NCI-H1436 treated with DMSO at 0.1 percent for 48 hours (cell line): ENCODE measurements at regions not wholly inside any gene's neighbourhood (a gene's known extent, or its start where the extent isn't known, plus 50 kb on each side); places are given as distances from the start of the nearest gene placed in this dataset.
"Not testable (repeated sequence)": the region's sequence is repeated elsewhere in the genome, so short reads cannot be mapped to it uniquely, and the experiment has no call there.

Source experiments
- DNase-seq: peaks from one replicate; lab custom pipeline; 2025; lab: John Stamatoyannopoulos, UW

DNA sequence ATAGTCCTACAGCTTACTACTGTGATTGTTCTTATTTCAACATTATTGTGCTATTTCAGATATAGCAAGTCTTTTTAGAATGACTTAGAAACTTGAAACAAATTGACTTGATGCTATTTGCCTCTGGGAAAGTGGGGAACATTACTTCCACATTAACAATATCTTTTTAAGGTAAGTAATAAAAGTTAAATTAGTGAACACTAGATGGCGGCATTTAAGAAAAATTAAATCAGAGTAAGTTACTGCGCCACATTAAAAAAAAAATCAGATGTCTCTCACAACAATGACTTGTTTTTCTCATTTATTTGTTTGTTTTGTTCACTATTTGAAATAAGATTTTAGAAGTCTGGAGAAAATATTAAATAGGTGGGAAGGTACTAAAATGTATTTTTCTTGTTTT is 1026.9 kb upstream of the SLIT2 start:
- no peak for DNase-seq

DNA sequence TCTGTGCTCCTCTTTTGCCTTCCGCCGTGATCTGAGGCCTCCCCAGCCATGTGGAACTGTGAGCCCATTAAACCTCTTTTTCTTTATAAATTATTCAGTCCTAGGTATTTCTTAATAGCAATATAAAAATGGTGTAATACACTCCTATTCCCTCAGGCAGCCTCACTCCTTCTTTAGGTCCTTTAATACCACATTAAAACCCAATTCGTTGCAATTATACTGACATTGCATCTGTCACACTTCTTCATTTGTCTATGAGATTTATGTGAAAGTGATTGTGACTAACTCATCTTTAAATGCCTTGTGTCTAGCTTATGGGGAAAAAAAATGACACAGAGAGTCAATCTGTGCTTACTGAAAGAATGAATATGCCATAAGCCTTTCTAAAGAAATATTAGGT is 1035.2 kb upstream of the SLIT2 start:
- DNase-seq, result no peak

DNA sequence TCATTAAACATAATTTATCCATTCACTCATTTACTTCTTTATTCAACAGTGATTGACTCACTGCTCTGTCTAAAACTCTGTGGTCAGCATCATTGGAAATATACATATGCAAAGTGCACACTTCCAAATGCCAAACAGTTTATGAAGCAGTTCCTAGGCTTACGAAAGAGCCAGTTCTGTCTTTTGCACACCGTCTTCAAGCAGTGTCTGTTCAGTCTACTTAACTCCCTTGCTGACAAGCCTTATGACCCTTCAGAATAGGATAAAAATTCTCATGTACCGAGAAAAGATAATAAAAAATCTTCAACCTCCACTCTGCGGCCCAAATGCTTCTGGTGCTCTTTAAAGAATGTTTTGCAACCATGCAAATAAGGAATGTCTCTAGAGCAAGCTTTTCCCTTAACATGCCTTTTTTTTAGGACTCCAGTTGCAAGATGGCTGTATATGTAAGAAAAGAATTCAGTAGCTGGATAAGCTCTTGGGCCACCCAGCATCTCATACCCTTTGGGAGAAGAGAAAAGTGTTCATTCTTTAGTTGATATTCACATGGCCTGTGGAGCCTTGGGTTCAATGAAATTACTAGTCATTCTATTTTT is 1037.0 kb upstream of the SLIT2 start:
- DNase-seq, result no peak

DNA sequence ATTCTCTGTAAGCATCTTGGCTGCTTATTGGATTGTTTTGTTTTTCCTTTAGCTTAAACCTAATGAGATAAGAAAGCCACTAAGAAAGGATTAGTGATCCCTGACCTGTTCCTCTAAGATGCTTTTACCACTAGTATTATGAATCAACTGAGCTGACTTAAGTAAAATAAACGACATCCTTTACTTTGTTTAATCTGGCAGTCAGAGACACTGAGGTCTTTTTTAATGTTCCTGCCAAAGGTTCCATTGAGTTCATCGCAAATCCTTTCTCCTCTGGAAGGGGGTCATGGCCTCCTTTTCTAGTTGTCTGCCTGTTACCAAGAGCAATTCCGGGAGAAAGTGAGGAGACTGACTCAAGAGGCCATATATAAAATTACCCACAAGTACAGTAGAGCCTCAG is 1038.3 kb upstream of the SLIT2 start:
- DNase-seq, result no peak

DNA sequence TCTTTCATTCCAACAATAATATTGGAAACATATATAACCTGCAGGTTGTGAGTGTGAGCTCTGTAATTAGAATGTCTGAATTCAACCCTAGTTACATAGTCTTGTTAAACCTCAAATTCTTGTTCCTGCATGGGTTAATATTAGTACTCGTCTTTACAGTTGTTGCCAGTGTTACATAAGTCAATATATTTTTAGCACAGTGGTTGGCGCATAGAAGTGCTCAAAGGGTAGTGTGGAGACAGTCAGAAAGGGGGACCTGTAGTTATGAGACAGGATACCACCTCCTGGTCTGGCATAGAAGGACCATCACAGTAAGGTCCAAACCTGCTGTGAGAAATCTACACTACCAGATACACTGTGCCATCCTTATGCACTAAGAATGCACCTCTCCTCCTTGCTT is 1045.9 kb upstream of the SLIT2 start:
- no peak for DNase-seq

DNA sequence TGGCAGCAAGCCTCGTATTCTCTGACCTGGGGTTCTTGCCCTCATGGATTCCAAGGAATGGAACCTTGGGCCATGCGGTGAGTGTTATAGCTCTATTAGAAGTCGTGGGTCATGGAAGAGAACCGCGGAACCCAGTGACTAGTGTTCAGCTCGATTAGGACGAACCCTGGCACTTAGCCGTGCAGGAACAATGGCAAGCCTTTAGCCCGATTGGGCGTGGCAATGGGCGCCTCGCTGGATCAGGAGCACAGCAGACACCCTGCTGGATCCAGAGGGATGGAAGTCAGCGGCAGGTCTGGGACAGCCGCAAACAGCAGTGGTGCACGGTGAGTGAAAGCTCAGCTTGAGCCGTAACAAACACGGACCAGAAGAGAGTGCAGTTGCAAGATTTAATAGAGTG is 1053.9 kb upstream of the SLIT2 start:
- not testable (repeated sequence) for DNase-seq

DNA sequence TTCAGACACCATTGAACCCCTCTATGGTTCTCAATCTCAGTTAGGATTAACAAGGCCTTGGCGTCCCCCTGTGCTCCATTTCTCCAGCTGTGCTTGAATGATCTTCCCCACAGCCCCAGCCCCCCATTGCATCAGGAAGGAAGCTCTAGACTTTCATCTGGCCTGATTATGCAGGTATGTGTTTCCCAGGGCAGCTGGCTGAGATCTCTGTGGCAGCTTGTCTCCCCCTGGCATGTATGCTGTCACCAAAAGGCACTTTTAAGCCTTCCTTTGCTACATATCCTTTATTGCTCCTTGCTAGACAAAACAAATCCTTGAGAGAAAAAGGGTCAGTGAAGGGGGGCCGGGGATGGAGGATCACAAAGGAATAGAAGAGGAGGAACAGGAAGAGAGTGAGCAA is 1056.0 kb upstream of the SLIT2 start:
- DNase-seq, result no peak

DNA sequence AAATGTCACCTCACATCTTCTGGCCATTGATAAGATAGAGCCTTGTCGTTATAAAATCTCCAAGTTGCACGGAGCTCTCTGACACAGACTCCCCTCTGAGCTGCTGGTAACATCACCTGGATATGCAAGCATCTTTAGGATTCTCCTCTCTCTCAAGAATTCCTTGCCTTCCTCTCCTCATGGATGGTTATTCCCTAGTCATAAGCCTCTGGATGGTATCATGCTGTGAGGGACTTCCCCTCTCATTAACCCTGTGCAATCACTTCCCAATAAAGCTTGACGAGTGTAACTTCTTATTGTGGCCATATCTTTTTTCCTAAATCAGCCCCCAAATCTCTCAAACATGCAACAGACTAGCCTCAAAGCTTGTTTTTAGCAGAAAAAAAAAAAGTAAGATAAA is 1057.0 kb upstream of the SLIT2 start:
- no peak for DNase-seq

DNA sequence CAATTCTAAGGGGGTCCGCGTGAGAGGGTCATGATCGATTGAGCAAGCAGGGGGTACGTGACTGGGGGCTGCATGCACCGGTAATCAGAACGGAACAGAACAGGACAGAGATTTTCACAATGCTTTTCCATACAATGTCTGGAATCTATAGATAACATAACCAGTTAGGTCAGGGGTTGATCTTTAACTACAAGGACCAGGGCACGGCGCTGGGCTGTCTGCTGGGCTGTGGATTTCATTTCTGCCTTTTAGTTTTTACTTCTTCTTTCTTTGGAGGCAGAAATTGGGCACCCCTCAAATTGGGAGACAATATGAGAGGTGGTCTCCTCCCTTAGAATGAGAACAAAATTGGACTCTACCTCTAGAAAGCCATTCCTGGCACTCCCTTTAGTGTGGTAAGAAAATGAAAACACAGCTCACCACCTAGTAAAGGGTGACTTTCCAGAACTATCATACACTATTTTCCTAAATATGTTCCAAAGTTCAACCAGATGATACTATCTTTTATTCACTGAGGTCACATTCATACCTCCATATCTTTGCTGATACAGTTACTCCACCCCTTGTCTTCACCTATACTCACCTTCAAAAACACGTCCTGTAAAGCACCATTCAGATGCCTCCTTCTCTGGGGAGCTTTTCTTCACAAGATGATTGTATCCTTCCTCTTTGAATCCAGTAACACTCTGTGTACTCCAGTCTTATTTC is 1058.3 kb upstream of the SLIT2 start:
- no peak for DNase-seq

DNA sequence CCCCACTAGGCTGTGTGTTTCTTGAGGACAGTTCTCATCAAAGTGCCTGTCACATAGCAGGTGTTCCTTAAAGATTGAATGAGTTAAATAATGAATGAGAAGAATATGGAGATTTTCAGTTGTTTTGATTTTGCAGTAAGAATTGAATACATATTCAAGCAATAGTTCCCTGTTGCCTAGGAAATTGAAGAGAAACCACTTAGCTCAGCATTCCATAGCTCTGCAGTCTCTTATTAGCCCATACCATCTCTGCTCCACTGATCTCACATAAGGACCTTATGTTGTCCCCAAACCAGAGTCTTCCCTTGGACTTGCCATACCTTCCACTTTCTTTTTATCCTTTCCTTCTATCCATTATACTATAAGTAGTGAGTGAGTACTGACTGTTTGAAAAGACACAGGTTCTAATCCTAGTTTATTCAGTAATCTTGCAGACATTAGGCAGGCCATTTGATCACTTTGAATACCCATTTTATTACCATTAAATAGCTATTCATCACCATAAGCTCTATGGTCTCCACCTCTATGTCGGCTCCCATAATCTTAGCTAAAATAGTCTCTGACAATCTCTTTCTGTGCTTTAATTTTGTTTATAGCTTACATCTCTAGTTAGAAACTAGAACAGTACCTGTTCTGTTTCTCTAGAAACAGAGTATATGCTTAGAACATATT is 1059.6 kb upstream of the SLIT2 start:
- DNase-seq, result no peak

DNA sequence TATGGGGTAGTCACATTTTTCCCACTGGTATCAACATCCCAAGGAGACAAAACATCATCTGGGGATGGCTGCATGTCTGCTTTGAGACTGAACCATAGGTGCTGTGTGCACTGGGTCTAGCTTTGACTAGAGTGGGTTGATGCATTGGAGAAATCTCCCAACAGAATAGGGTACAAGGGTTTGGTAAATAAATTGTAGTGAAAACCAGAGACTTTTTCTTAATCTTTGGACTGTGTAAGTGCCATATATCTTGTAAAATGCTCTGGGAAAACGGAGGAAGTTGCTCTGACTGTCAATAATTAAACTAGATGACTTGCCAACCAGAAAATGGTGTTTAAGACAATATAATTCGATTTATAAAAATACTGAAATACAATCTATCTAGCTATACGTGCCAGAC is 1064.0 kb upstream of the SLIT2 start:
- no peak for DNase-seq

DNA sequence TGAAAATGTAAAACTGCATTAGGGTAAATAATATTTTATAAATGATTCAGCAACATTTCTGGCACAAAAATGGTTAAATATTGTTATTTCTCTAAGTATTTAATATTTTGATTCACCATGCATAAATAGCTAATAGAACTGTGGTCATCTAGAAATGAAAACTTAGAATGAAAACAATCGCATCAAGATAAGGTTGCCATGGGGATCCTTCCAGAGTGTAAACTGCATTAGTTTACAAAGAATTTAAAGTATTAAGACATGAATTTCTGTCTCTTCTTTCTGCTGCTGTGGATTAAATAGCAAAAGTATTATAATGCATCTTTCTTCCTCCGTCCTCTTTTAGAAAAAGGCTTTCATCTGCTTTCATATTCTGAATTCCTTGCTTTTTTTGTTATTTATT is 1064.6 kb upstream of the SLIT2 start:
- DNase-seq, result no peak

DNA sequence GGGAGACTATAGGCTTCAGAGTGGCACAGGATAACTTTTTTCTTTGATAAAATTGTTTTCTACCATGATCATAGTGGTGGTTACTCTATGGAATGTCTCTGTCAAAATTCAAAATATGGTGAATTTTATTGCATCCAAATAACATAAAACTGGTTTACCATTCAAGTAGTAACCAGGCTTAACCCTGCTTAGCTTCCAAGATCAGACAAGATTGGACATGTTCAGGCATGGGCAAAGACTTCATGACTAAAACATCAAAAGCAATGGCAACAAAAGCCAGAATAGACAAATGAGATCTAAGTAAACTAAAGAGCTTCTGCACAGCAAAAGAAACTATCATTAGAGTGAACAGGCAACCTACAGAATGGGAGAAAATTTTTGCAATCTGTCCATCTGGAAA is 1070.1 kb upstream of the SLIT2 start:
- DNase-seq, result not testable (repeated sequence)

DNA sequence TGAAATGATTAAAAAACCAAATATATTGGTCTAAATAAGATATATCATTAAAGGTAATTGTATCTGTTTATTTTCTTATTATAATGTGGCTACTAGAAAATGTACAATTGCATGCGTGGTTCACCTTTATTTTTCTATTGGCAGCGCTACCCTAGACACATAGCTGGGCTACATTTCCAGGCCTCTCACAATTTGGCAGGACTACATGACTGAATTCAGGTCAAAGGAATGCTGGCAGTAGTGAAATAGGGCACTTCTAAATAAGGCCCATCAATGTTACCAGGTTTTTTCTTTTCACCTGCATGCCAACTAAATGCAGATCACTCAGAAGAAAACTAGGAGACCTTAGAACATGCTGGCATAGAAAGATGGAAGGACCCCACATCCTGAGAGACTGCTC is 1072.9 kb upstream of the SLIT2 start:
- DNase-seq, result no peak

DNA sequence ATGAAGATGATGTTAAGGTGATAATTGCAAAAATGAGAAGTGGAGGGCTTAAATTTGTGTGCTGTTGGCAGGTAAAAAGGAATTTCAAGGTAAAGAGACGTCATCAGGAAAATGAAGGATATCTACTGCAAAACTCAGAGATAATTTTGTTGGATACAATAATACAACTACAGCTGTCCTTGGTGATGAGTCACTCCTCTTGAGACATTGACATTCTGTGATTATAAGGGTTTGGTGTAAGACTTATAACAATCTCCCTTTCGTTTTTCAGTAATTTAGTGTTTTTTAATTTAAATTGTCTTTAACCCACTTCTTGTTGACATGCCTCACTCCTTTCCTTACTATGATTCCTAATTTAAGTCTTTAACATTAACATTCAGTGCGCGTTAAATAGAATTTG is 1074.1 kb upstream of the SLIT2 start:
- DNase-seq, result no peak

DNA sequence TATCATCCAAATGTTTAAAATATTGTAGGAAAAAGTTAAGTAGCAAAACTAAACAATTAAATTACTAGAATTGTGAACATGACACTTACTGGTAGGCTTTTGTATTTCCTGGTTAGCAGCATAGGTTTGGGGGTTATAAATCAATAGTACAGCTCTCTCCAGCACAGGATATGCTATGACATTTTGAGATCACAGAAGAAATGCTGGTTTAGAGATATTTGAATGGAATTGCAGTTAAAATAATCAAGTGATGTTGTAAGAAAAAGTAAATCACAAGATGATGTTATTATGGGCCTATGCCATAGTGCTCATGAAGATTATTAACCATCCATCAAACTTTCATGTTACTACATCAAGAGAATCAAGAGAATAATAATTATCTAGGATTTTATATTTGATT is 1079.9 kb upstream of the SLIT2 start:
- DNase-seq, result no peak

DNA sequence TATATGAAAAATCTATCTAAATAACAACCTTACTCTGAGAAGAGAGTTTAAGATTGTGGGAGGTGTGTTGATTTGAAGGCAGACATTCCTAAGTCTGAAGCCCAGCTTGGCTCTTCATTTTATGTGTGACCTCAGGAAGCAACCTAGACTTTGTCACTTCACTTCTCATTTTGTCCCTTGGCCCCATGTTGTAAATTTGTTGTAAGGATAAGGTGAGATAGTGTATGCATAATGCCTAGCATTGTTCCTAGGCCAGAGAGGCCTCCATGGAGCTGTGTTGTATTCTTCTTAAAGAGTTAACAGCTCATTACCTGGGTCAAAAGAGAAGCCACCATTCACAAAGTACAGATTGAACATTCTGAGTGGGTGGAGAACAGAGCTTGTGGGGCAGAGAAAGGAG is 1084.4 kb upstream of the SLIT2 start:
- DNase-seq, result no peak

DNA sequence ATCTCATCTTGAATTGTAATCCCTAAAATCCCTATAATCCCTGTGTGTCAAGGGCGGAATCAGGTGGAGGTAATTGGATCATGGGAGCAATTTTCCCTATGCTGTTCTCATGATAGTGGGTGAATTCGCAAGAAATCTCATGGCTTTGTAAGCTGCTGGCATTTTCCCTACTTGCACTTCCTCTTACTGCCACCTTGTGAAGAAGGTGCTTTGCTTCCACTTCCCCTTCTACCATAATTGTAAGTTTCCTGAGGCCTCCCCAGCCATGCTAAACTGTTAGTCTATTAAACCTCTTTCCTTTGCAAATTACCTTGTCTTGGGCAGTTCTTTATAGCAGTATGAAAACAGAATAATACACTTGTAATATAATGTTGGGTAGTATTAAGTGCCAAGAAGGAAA is 1087.4 kb upstream of the SLIT2 start:
- no peak for DNase-seq

DNA sequence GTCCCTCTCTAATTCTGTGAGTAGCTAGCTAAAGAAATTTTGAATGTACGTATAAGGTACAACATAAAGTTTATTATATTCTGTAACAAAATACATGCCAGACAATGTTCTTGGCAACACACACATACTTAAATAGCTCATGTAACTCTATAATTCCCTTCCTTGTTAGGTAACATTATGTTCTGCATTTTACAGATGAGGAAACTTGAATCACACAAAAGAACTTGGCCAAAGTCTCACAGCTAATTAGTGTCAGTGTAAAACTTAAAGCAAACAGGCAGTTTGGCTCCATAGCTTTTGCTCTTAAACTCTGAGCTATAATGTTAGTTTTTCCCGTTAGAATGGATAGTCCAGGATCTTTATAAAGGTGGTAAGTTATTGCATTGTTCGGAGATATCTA is 1091.8 kb upstream of the SLIT2 start:
- no peak for DNase-seq

DNA sequence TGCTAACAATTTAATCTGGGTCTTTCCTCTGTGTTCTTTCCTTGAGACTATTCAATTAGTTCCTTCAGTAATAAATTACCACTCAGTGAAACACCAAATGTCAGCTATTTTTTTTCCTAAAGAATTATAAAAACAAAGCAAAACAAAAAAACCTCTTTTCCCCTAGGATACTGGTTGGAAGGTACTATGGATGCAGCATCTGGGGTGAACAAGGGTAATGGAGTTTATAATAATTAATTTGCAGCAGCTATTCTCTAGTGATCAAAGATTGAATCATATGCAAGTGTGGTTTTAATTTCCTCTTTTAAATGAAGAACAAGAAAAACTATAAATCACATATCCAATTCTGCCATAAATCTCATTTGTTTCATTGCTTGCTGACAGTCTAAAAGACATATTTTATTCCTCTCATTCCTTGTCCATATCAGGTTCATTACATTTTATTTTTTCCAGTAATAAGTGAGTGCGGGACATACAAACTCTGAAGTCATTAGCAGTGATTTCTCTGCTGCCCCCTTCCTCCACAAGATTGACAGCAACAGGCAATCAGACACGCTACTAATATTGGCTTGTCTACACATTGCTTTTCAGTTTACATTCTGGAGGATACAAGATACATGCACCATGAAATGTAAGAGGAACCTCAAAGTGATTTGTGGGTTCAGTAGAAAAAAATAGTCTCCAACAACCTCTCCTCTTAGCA is 1093.4 kb upstream of the SLIT2 start:
- DNase-seq, result no peak

DNA sequence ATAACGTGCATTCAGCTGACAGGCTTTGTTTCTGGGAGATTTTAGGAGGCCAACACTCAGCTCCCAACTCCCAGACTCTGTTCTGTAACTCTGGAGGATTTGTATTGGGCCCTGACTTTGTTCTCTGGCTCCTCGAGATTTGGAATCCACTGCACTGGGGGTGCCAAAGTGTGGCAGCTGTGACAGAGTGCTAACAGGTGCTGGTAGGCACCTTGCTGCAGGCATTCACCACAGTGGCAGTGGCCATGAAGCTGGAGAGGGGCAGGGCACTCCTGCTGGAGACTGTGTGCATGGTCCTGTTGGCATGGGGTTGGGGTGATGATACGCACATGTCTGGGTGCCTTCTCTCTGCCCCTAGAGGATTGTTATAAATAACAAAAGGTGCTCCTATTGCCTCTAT is 1094.9 kb upstream of the SLIT2 start:
- DNase-seq, result no peak

DNA sequence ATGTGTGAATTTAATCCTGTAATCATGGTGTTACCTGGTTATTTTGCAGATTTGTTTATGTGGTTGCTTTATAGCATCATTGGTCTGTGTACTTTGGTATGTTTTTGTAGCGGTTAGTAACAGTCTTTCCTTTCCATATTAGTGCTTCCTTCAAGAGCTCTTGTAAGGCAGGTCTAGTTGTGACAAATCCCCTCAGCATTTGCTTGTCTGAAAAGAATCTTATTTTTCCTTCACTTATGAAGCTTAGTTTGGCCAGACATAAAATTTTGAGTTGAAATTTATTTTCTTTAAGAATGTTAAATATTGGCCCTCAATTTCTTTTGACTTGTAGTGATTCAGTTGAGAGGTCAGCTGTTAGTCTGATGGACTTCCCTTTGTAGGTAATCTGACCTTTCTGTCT is 1096.1 kb upstream of the SLIT2 start:
- no peak for DNase-seq

DNA sequence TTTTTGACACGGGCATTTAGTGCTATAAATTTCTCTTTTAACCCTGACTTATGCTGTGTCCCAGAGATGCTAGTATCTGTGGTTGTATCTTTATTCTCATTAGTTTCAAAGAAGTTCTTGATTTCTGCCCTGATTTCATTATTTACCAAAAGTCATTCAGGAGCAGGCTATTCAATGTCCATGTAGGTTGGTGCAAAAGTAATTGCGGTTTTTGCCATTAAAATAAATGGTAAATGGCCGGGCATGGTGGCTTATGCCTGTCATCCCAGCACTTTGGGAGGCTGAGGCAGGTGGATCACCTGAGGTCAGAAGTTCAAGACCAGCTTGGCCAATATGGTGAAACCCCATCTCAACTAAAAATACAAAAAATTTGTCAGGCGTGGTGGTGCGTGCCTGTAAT is 1097.4 kb upstream of the SLIT2 start:
- DNase-seq, result not testable (repeated sequence)
